Heart right ventricle (tissue), 16 donors: ENCODE measurements at regions not wholly inside any gene's neighbourhood (a gene's known extent, or its start where the extent isn't known, plus 50 kb on each side); places are given as distances from the start of the nearest gene placed in this dataset.
"Not testable (repeated sequence)": the region's sequence is repeated elsewhere in the genome, so short reads cannot be mapped to it uniquely, and the experiment has no call there.

ENCODE experiments used
- ATAC-seq, 8 donors: fragments of 200-7000 bp; cut with Tn5 transposase; one replicate each; pipeline ENCODE4 v1.9.1; 2020; ENCODE audit warnings: mild to moderate bottlenecking in 8 of 8, moderate library complexity in 8 of 8, moderate number of reproducible peaks in 1 of 8
- DNase-seq, 2 donors: peaks; one replicate each; pipeline ENCODE4 v3.0.0-alpha.2; 2020
- H3K27ac ChIP-seq, 10 donors: fragments of 200-600 bp; sonication (generic) in 2 of 10; one replicate each; pipeline versions ENCODE4 v1.5.0 to v1.8.0; 2020 to 2022; ENCODE audit warnings: mild to moderate bottlenecking in 3 of 10
- H3K27me3 ChIP-seq, 7 donors: fragments of 200-600 bp; one replicate each; pipeline ENCODE4 v1.8.0; 2021 to 2022; ENCODE audit warnings: mild to moderate bottlenecking in 2 of 7
- H3K36me3 ChIP-seq, 9 donors: fragments of 200-600 bp; sonication (generic) in 1 of 9; one replicate each; pipeline versions ENCODE4 v1.5.0 to v1.8.0; 2020 to 2022; ENCODE audit warnings: mild to moderate bottlenecking in 2 of 9
- H3K4me1 ChIP-seq, 9 donors: fragments of 200-600 bp; sonication (generic) in 1 of 9; one replicate each; pipeline versions ENCODE4 v1.5.0 to v1.8.0; 2020 to 2022; ENCODE audit warnings: mild to moderate bottlenecking in 4 of 9
- H3K4me3 ChIP-seq, 10 donors: fragments of 200-600 bp; sonication (generic) in 2 of 10; one replicate each; pipeline versions ENCODE4 v1.5.0 to v1.8.0; 2020 to 2022; ENCODE audit warnings: mild to moderate bottlenecking in 7 of 10, moderate library complexity in 2 of 10
- H3K9me3 ChIP-seq, 11 donors: fragments of 200-600 bp in 10 of 11; sonication (generic) in 2 of 11; one replicate each; pipeline versions ENCODE4 v1.5.0 to v1.8.0; 2013 to 2022; ENCODE audit warnings: mild to moderate bottlenecking in 2 of 11, control low read depth in 1 of 11, moderate library complexity in 1 of 11
- WGBS, 2 donors: extraction: QIAGEN DNeasy Blood & Tissue Kit; methylation state at CpG; one replicate each; pipeline ENCODE4 v1.1.7; 2013; ENCODE audit warnings: inconsistent platforms in 1 of 2; 5-methylcytosine and 5-hydroxymethylcytosine counted together
- intact Hi-C, 10 donors: fragments of 100-400 bp; cut with DNase I; formaldehyde crosslinking; loops; one replicate each; pipeline versions ENCODE4 v1.11.1 to v1.14.2; 2022
- TF ChIP-seq, protein P1 (sequence below), 9 donors: fragments of 200-600 bp; sonication (generic) in 2 of 9; IDR thresholded peaks; one replicate each; pipeline versions ENCODE4 v1.5.0 to v1.8.0; 2021 to 2022; ENCODE audit warnings: antibody characterized with exemption in 9 of 9, mild to moderate bottlenecking in 5 of 9, moderate library complexity in 1 of 9
- donor health status: Arrhythmogenic right ventricular cardiomyopathy.
- donor health status: ischemic (EF 13 %, LVEDD 7.1; RV severe dilation, severe dysfunction).
- donor health status: healthy with polysubstance abuse.
- donor health status: DM: no; HTN: yes; CAD: no.
- donor health status: DM: no; HTN: no; CAD: no.
- donor health status: ischemic (EF 25% LVEDD 6.9; RV normal size, moderate dysfunction).
- donor health status: ischemic (EF 25% LVEDD 5.7; RV mildly dilated, moderate dysfunction).
- donor health status: healthy.
- donor health status: DM: yes; HTN: yes; CAD: no.
- donor health status: Ischemic cardiomyopathy.
- donor health status: ischemic (EF 35%, LVEDD 5.7; RV mildly dilated, moderate dysfunction).
- donor health status: nonischemic (EF 11% LVEDD 7.7; RV severe dilation, severe dysfunction).
- donor health status: DM: yes; HTN: yes; CAD: no.
- donor health status: PGD.
- donor health status: ischemic (EF 29% LVEDD 5.4; RV normal size, mild dysfunction).
- donor health status: nonischemic (EF 23%, LVEDD 6.1; RV moderate dilation, normal function).

DNA sequence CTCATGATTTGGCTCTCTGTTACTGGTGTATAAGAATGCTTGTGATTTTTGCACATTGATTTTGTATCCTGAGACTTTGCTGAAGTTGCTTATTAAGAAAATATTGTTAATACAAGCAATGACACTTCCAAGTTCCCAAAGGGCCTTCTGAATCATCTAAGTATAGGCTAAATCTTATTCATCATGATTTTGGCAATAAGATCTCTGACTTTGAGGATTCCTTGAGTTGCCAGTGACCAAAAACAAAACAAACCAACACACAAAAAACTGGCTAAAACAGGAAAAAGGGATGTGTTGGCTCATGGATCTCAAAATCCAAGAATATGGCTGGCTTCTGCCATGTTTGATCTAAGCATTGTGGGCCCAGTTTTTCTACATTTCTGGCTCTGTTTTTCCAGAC, 163.4 kb downstream of the HHIPL2 start:
- no peak overlapping the region for H3K4me3 ChIP-seq
- no peaks in the 10 kb centered on the region for H3K4me1 ChIP-seq
- DNase-seq, result no peak
- no peaks in the 10 kb centered on the region for H3K36me3 ChIP-seq
- intact Hi-C loops, result no loop called here
- no peak for ATAC-seq
- peaks cover 0 to 4% (median 0%) of the 10 kb centered on the region in 7 donors for H3K27me3 ChIP-seq
- TF ChIP-seq, protein P1, sequence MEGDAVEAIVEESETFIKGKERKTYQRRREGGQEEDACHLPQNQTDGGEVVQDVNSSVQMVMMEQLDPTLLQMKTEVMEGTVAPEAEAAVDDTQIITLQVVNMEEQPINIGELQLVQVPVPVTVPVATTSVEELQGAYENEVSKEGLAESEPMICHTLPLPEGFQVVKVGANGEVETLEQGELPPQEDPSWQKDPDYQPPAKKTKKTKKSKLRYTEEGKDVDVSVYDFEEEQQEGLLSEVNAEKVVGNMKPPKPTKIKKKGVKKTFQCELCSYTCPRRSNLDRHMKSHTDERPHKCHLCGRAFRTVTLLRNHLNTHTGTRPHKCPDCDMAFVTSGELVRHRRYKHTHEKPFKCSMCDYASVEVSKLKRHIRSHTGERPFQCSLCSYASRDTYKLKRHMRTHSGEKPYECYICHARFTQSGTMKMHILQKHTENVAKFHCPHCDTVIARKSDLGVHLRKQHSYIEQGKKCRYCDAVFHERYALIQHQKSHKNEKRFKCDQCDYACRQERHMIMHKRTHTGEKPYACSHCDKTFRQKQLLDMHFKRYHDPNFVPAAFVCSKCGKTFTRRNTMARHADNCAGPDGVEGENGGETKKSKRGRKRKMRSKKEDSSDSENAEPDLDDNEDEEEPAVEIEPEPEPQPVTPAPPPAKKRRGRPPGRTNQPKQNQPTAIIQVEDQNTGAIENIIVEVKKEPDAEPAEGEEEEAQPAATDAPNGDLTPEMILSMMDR (IDR thresholded peaks at IDR 0.05), result no peak
- H3K9me3 ChIP-seq, result peaks cover 0 to 9% (median 0%) of the 10 kb centered on the region in 11 donors
- H3K27ac ChIP-seq, result no peak overlapping the region

DNA sequence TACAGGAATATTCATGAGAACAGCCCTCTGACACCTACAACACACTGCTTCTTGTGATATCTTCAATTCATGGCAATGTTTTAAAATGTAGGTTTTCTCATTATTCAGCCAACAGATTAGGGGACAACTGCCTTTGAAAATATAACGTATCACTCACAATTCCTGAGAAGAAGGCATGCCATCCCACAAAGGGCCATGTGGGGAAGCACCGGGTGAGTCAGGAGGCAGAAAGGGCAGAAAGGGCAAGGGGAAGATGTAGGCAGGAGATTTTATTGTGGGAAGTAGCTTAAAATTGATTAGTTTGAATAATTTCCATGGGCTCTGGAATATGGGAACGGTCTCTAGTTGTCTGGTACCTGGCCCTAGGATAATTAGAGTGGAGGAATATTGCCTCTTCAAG, 165.7 kb downstream of the HHIPL2 start:
- H3K4me3 ChIP-seq, result no peak overlapping the region
- 71 to 73% methylated on average over 3 of the region's 3 CpGs for WGBS, 2 donors
- H3K9me3 ChIP-seq, result peaks cover 0 to 9% (median 0%) of the 10 kb centered on the region in 11 donors
- ATAC-seq, result no peak
- peaks cover 0 to 4% (median 0%) of the 10 kb centered on the region in 7 donors for H3K27me3 ChIP-seq
- intact Hi-C loops, result no loop called here
- H3K4me1 ChIP-seq, result no peaks in the 10 kb centered on the region
- H3K36me3 ChIP-seq, result no peaks in the 10 kb centered on the region
- no peak overlapping the region for H3K27ac ChIP-seq
- TF ChIP-seq, protein P1 (IDR thresholded peaks at IDR 0.05), result no peak
- no peak for DNase-seq

DNA sequence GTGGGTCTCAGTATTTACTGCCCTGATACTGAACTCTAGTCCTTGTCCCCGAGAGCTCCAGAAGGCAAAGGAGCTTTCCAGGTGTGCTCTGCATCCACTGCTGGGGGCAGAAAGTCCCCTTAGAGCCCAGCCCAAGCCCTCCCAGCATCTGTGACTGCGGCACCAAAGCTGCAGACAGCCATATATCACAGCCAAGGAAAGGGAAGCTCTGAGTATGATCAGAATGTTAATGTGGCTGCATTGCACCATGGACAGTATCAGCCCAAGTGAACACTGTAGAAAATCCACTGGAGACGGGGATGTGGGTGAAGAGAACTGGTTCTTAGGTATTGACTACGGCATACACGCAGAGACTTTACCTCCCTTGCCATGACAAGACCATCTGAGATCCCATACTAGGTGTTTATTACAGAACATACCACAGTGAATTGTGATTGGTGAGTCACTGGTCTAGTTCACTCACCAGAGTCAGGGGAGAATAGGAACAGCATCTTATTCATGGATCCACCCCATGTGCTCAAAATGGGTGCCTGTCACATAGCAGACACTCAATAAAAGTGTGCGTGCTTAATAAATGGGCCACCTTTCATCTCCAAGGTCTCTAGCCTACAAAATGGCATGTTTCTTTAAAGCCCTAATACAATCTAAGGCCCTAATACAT, 170.3 kb downstream of the HHIPL2 start:
- ATAC-seq, result no peak
- Histone ChIP-seq H3K27ac (no peak overlapping the region), H3K36me3 (no peaks in the 10 kb centered on the region), H3K9me3 (no peaks in the 10 kb centered on the region), H3K27me3 (peaks cover 0 to 4% (median 0%) of the 10 kb centered on the region in 7 donors), H3K4me1 (no peaks in the 10 kb centered on the region), H3K4me3 (no peak overlapping the region)
- WGBS, 2 donors, result 74 to 77% methylated on average over 6 of the region's 6 CpGs
- no peak for DNase-seq
- TF ChIP-seq, protein P1 (IDR thresholded peaks at IDR 0.05), result no peak
- intact Hi-C loops, result no loop called here

DNA sequence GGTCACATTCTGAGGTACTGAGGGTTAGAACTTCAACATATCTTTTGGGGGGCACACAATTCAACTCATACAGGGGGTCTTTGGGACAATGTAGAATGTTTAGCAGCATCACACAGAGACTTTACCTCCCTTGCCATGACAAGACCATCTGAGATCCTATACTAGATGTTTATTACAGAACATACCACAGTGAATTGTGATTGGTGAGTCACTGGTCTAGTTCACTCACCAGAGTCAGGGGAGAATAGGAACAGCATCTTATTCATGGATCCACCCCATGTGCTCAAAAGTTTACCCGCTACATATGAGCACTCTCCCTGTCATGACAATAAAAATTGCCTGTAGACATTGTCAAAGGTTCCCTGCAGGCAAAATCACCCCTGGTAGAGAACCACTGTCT, 171.1 kb downstream of the HHIPL2 start:
- H3K9me3 ChIP-seq, intact Hi-C loops, H3K27me3 ChIP-seq, H3K4me1 ChIP-seq, DNase-seq, ATAC-seq, H3K27ac ChIP-seq, H3K36me3 ChIP-seq, H3K4me3 ChIP-seq: not testable (repeated sequence)
- WGBS, 2 donors, result 97 to 98% methylated on average over 1 of the region's 1 CpG

DNA sequence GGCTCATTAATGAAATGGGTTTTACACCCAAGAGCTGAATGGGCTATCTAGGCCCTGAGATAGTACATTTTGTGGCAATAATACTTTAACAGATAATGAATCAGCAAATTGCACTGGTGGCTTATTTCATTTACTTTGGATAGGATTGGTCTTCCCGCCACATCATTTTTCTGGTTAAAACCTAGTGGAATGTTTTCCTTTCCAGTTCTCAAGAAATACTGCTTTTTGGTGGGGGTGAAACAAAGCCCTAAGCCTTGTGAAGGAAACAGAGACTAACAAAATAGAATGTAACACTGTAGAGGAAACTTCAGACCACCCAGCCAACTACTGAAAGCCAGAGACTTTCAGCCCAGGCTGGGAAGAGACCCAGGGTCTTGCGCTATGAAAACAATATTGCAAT, 172.2 kb downstream of the HHIPL2 start:
- ATAC-seq, result no peak
- intact Hi-C loops, result no loop called here

More for the DNA sequence above, 172.2 kb downstream of the HHIPL2 start:
- Histone ChIP-seq H3K36me3 (no peaks in the 10 kb centered on the region), H3K9me3 (no peaks in the 10 kb centered on the region), H3K27ac (no peak overlapping the region), H3K4me3 (no peak overlapping the region), H3K27me3 (peaks cover 0 to under 1% (median 0%) of the 10 kb centered on the region in 7 donors), H3K4me1 (no peaks in the 10 kb centered on the region)
- TF ChIP-seq, protein P1 (IDR thresholded peaks at IDR 0.05), result no peak
- WGBS, 2 donors, result 95 to 98% methylated on average over 2 of the region's 2 CpGs
- DNase-seq, result no peak
